Psoas muscle (tissue), 7 donors: ENCODE measurements at regions not wholly inside any gene's neighbourhood (a gene's known extent, or its start where the extent isn't known, plus 50 kb on each side); places are given as distances from the start of the nearest gene placed in this dataset.

Experiments
- ATAC-seq, 4 donors: fragments of 200-7000 bp; cut with Tn5 transposase; one replicate each; pipeline ENCODE4 v1.9.1; 2020; ENCODE audit warnings: moderate library complexity in 3 of 4, mild to moderate bottlenecking in 2 of 4
- DNase-seq, 2 donors: peaks; one replicate each; pipeline ENCODE4 v3.0.0-alpha.2; 2020
- H3K27ac ChIP-seq: fragments of 200-600 bp; one replicate; pipeline ENCODE4 v1.8.0; 2022
- H3K27me3 ChIP-seq, 3 donors: fragments of 200-600 bp in 1 of 3; one replicate each; pipeline versions ENCODE4 v1.6.1 to v1.8.0; 2013 to 2022; ENCODE audit warnings: low read length in 2 of 3, mild to moderate bottlenecking in 2 of 3, moderate library complexity in 1 of 3; ENCODE audit not compliant: insufficient read depth in 3 of 3
- H3K36me3 ChIP-seq, 2 donors: fragments of 200-600 bp in 1 of 2; one replicate each; pipeline versions ENCODE4 v1.6.1 to v1.8.0; 2013 to 2022; ENCODE audit warnings: low read depth in 1 of 2, mild to moderate bottlenecking in 1 of 2, moderate library complexity in 1 of 2; ENCODE audit not compliant: insufficient read depth in 1 of 2
- H3K4me1 ChIP-seq: fragments of 200-600 bp; one replicate; pipeline ENCODE4 v1.8.0; 2022
- H3K4me3 ChIP-seq: fragments of 200-600 bp; one replicate; pipeline ENCODE4 v1.8.0; 2022; ENCODE audit warnings: mild to moderate bottlenecking
- H3K9me3 ChIP-seq: fragments of 200-600 bp; one replicate; pipeline ENCODE4 v1.8.0; 2022
- WGBS, 3 donors: extraction: QIAGEN DNeasy Blood & Tissue Kit; methylation state at CpG; one replicate each; pipeline versions ENCODE4 v1.1.6 to v1.1.7; 2013; 5-methylcytosine and 5-hydroxymethylcytosine counted together
- intact Hi-C, 2 donors: fragments of 100-400 bp; cut with DNase I; formaldehyde crosslinking; loops; one replicate each; pipeline versions ENCODE4 v1.11.0 to v1.14.2; 2022
- TF ChIP-seq, protein P1 (sequence below): fragments of 200-600 bp; IDR thresholded peaks from one replicate; pipeline ENCODE4 v1.8.0; 2022; ENCODE audit warnings: antibody characterized with exemption
- donor health status: healthy with polysubstance abuse.
- donor health status: DM: no; HTN: no; CAD: no; lungs with moderate emphysema.
- donor health status: Bipolar disorder and iron deficiency.
- donor health status: healthy.
- donor health status: DM: yes; HTN: yes; CAD: no.
- donor health status: DM: no; HTN: no; CAD: no.
- donor health status: DM: yes; HTN: yes; CAD: no.

DNA sequence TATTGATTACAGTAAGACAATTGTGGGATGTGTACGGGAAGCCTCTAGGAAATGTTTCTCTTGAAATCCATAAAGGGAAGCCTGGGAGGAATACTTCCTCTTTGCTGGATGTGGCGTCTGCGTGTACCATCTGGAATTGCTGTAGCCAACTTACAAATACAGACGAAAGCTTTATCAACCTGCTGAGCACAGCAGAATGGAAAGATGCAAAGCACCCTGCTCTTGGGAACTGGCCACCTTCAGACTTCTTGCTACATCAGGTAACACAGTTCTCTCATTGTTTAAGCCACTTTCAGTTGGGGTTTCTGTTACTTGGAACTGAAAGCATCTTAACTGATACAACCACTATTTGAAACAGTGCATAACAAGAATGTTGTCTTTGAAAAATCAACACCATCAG is 213.8 kb downstream of the HRH4 start:
- TF ChIP-seq, protein P1, sequence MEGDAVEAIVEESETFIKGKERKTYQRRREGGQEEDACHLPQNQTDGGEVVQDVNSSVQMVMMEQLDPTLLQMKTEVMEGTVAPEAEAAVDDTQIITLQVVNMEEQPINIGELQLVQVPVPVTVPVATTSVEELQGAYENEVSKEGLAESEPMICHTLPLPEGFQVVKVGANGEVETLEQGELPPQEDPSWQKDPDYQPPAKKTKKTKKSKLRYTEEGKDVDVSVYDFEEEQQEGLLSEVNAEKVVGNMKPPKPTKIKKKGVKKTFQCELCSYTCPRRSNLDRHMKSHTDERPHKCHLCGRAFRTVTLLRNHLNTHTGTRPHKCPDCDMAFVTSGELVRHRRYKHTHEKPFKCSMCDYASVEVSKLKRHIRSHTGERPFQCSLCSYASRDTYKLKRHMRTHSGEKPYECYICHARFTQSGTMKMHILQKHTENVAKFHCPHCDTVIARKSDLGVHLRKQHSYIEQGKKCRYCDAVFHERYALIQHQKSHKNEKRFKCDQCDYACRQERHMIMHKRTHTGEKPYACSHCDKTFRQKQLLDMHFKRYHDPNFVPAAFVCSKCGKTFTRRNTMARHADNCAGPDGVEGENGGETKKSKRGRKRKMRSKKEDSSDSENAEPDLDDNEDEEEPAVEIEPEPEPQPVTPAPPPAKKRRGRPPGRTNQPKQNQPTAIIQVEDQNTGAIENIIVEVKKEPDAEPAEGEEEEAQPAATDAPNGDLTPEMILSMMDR, result no peak
- Histone ChIP-seq H3K27ac (no peak overlapping the region), H3K4me1 (no peaks in the 10 kb centered on the region), H3K9me3 (no peaks in the 10 kb centered on the region), H3K36me3 (no peaks in the 10 kb centered on the region), H3K4me3 (no peak overlapping the region), H3K27me3 (peaks cover 0 to 2% (median 0%) of the 10 kb centered on the region in 3 donors)
- DNase-seq (no peak), ATAC-seq (no peak)
- 70 to 83% (median 73%) methylated on average over 4 of the region's 4 CpGs for WGBS, 3 donors
- intact Hi-C loops, result no loop called here

DNA sequence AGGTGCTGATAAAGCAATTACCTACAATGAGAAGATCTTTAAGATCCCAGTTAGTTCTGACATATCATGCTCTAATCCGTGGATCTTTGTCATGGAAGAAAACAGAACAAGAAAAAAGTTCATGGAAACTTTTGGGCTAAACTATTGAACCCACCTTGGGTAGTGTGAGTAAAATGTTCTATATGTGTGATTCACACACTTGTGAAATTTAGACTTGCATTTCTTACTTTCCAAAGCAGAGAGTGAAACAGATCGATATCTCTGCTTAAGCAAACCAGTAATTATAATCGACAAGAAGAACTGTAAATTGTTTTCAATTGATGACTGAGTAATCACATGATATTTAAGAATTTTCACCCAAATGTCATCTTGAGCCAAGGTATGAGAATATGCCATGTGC is 214.2 kb downstream of the HRH4 start:
- DNase-seq (no peak), ATAC-seq (no peak)
- H3K27ac ChIP-seq, result no peak overlapping the region
- intact Hi-C loops, result no loop called here
- 89 to 91% (median 91%) methylated on average over 3 of the region's 3 CpGs for WGBS, 3 donors
- H3K4me3 ChIP-seq, result no peak overlapping the region
- H3K4me1 ChIP-seq, result no peaks in the 10 kb centered on the region
- TF ChIP-seq, protein P1, result no peak
- no peaks in the 10 kb centered on the region for H3K9me3 ChIP-seq
- H3K27me3 ChIP-seq, result peaks cover 0 to 2% (median 0%) of the 10 kb centered on the region in 3 donors
- no peaks in the 10 kb centered on the region for H3K36me3 ChIP-seq

DNA sequence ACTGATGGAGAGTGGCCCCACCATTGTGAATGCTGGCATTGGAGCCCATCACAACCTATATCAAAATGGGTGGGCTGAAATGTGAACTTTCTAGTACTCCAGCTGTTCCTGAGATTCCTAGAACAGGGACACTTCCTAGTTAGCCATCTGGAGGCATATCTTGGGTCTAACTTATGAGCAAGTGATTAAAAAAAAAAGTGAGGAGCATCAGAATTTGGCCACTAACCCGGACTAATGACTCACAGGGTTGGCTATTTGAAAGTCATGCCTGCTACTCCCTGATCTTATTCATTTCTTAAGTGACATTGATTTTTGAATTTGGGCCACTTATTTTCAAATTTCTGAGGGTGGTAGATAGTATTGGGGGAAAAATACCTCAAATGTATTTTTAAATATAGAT is 216.6 kb downstream of the HRH4 start:
- no peak for DNase-seq
- H3K9me3 ChIP-seq, result no peaks in the 10 kb centered on the region
- H3K4me1 ChIP-seq, result no peaks in the 10 kb centered on the region
- H3K27ac ChIP-seq, result no peak overlapping the region
- H3K4me3 ChIP-seq, result no peak overlapping the region
- TF ChIP-seq, protein P1, result no peak
- WGBS, 3 donors, result 27 to 74% (median 34%) methylated on average over 1 of the region's 1 CpG
- no peak for ATAC-seq
- intact Hi-C loops, result no loop called here
- H3K27me3 ChIP-seq, result peaks cover 0 to 2% (median 0%) of the 10 kb centered on the region in 3 donors
- no peaks in the 10 kb centered on the region for H3K36me3 ChIP-seq

DNA sequence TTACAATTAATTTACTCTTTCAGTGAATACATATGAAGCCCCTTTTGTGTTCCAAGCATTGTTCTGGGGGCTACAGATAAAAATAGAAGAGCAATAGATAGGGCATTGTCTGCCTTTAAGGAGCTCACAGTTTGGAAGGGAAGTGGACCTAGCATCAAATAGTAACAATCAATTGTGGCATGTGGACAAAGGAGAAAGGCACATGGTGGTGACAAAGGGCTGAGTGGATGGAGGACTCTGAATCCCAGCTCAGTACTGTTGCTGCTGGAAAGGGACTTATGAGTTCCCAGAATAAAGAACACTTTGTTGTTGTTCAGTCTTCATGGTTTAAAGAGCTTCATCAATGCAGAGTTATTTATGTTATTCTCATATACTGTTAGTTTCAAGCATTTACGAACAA is 217.7 kb downstream of the HRH4 start:
- ATAC-seq, result no peak
- TF ChIP-seq, protein P1, result no peak
- intact Hi-C loops, result no loop called here

DNA sequence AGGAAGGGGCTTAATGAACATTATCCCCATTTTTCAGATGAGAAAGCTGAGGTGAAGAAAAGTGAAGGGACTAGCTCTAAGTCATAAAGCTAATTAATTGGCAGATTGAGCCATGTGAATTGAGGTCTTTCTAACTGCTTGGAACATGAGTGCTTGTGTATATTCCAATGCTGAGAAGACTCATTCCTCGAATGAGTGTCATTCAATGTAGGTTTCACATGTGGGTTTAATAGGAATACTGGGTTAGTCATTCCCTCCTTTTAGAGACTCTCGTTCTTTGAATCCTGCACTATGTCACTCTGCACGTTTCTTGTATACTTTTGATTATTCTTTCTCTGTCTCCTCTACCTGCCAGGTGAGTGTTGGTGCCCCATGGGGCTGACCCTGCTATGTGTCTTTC is 218.2 kb downstream of the HRH4 start:
- H3K4me3 ChIP-seq, result no peak overlapping the region
- no peaks in the 10 kb centered on the region for H3K9me3 ChIP-seq
- ATAC-seq, result no peak
- TF ChIP-seq, protein P1, result no peak
- no peaks in the 10 kb centered on the region for H3K36me3 ChIP-seq
- DNase-seq, result no peak
- 88 to 92% (median 89%) methylated on average over 3 of the region's 3 CpGs for WGBS, 3 donors
- peaks cover 0 to 2% (median 0%) of the 10 kb centered on the region in 3 donors for H3K27me3 ChIP-seq
- H3K4me1 ChIP-seq, result no peaks in the 10 kb centered on the region
- intact Hi-C loops, result no loop called here
- no peak overlapping the region for H3K27ac ChIP-seq

More for the DNA sequence above, 217.7 kb downstream of the HRH4 start:
- Histone ChIP-seq H3K36me3 (no peaks in the 10 kb centered on the region), H3K27ac (no peak overlapping the region), H3K27me3 (peaks cover 0 to 2% (median 0%) of the 10 kb centered on the region in 3 donors), H3K9me3 (no peaks in the 10 kb centered on the region), H3K4me1 (no peaks in the 10 kb centered on the region), H3K4me3 (no peak overlapping the region)
- no peak for DNase-seq
- WGBS, 3 donors, result 91 to 99% (median 97%) methylated on average over 1 of the region's 1 CpG
